NB4 (cell line): ENCODE measurements at regions not wholly inside any gene's neighbourhood (a gene's known extent, or its start where the extent isn't known, plus 50 kb on each side); places are given as distances from the start of the nearest gene placed in this dataset.

Experiments
- CTCF ChIP-seq: IDR thresholded peaks from one replicate; pipeline ENCODE4 v1.5.1; 2012; ENCODE audit warnings: low read depth, low read length
- TF ChIP-seq, protein P1 (sequence below): IDR thresholded peaks from 2 replicates; pipeline ENCODE4 v1.6.1; 2011; ENCODE audit warnings: low read depth, low read length

DNA sequence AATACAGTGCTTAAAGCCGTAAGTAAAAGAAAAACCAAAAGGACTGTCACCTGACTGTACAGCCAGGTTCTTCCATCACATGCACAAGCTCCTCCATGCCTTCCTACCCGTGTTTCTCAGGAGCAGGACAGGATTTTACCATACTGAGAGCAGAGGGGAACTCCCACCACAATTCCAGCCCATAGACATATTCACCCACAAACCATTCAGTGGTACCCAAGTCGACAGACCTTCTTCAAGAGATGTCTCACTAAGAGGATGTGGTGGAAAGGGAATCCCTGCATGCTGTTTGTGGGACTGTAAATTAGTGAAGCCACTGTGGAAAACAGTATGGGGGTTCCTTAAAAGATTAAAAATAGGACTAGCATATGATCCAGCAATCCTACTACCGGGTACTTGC is 66.9 kb upstream of the DOCK9 start:
- no peak for TF ChIP-seq CTCF
- TF ChIP-seq, protein P1, sequence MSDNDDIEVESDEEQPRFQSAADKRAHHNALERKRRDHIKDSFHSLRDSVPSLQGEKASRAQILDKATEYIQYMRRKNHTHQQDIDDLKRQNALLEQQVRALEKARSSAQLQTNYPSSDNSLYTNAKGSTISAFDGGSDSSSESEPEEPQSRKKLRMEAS, result no peak
